Kidney (tissue), 13 donors: ENCODE measurements at regions not wholly inside any gene's neighbourhood (a gene's known extent, or its start where the extent isn't known, plus 50 kb on each side); places are given as distances from the start of the nearest gene placed in this dataset.

Experiments used
- DNase-seq, 5 donors: peaks; one replicate each; pipeline ENCODE4 v3.0.0-alpha.2; 2013 to 2020
- FAIRE-seq: peaks from 2 replicates; lab custom pipeline; 2012; peaks lifted over from hg19 to GRCh38; lab: Jason Lieb, UNC
- H3K27ac ChIP-seq, 2 donors: one replicate each; pipeline ENCODE4 v1.7.0; 2013; ENCODE audit warnings: low read depth in 2 of 2, low read length in 2 of 2, inconsistent platforms in 1 of 2
- H3K27me3 ChIP-seq: one replicate; pipeline ENCODE4 v1.7.1; 2013; ENCODE audit warnings: low read length, inconsistent platforms; ENCODE audit not compliant: control insufficient read depth, insufficient read depth
- H3K36me3 ChIP-seq, 3 donors: one replicate each; pipeline versions ENCODE4 v1.7.0 to v1.7.1; 2013; ENCODE audit warnings: low read length in 3 of 3, control low read depth in 1 of 3, inconsistent platforms in 1 of 3; ENCODE audit not compliant: insufficient read depth in 3 of 3, control insufficient read depth in 2 of 3
- H3K4me1 ChIP-seq, 3 donors: one replicate each; pipeline versions ENCODE4 v1.7.0 to v1.7.1; 2013; ENCODE audit warnings: low read length in 3 of 3, inconsistent platforms in 1 of 3, low read depth in 1 of 3; ENCODE audit not compliant: control insufficient read depth in 2 of 3, insufficient read depth in 2 of 3
- H3K4me3 ChIP-seq, 3 donors: one replicate each; pipeline versions ENCODE4 v1.7.0 to v1.8.1; 2013; ENCODE audit warnings: low read length in 3 of 3, control low read depth in 1 of 3, inconsistent platforms in 1 of 3
- H3K9ac ChIP-seq, 3 donors: one replicate each; pipeline versions ENCODE4 v1.7.0 to v1.7.1; 2013; ENCODE audit warnings: low read length in 3 of 3, control low read depth in 1 of 3, inconsistent platforms in 1 of 3
- H3K9me3 ChIP-seq, 3 donors: one replicate each; pipeline versions ENCODE4 v1.7.0 to v1.7.1; 2013; ENCODE audit warnings: low read length in 3 of 3, control low read depth in 1 of 3, inconsistent platforms in 1 of 3; ENCODE audit not compliant: control insufficient read depth in 2 of 3, insufficient read depth in 1 of 3
- intact Hi-C: fragments of 100-400 bp; cut with DNase I; formaldehyde crosslinking; loops from one replicate; pipeline ENCODE4 v1.11.1; 2022
- TF ChIP-seq, protein P1 (sequence below): IDR thresholded peaks from 3 replicates; pipeline ENCODE4 v1.5.1; 2012; ENCODE audit warnings: mild to moderate bottlenecking, moderate library complexity, borderline replicate concordance; ENCODE audit not compliant: insufficient read depth; ENCODE audit errors: extremely low read depth
- donor health status: control.
- donor health status: control.
- donor health status: control.
- donor health status: control.
- donor health status: control.
- donor health status: DM: yes; HTN: yes; CAD: no.
- donor health status: Normal renal cell carcinoma (clear cell type).

- FAIRE-seq, result no peak
- H3K4me1 ChIP-seq, result peaks cover 0 to 2% (median 0%) of the 10 kb centered on the region in 3 donors
- TF ChIP-seq, protein P1, sequence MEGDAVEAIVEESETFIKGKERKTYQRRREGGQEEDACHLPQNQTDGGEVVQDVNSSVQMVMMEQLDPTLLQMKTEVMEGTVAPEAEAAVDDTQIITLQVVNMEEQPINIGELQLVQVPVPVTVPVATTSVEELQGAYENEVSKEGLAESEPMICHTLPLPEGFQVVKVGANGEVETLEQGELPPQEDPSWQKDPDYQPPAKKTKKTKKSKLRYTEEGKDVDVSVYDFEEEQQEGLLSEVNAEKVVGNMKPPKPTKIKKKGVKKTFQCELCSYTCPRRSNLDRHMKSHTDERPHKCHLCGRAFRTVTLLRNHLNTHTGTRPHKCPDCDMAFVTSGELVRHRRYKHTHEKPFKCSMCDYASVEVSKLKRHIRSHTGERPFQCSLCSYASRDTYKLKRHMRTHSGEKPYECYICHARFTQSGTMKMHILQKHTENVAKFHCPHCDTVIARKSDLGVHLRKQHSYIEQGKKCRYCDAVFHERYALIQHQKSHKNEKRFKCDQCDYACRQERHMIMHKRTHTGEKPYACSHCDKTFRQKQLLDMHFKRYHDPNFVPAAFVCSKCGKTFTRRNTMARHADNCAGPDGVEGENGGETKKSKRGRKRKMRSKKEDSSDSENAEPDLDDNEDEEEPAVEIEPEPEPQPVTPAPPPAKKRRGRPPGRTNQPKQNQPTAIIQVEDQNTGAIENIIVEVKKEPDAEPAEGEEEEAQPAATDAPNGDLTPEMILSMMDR, result no peak
- no peaks in the 10 kb centered on the region for H3K9me3 ChIP-seq
- H3K27me3 ChIP-seq, result no peaks in the 10 kb centered on the region
- no peak overlapping the region for H3K27ac ChIP-seq
- no peaks in the 10 kb centered on the region for H3K36me3 ChIP-seq
- no peak for DNase-seq
- no peak overlapping the region for H3K4me3 ChIP-seq
- H3K9ac ChIP-seq, result no peak overlapping the region
- intact Hi-C loops, result no loop called here
These were observed 80.9 kb upstream of the CPEB4 start for GRCh38 chr5:173807181-173807655.

GRCh38 chr5:173808079-173808808, 79.9 kb upstream of the CPEB4 start:
- FAIRE-seq (no peak), DNase-seq (no peak)
- H3K27me3 ChIP-seq, result no peaks in the 10 kb centered on the region
- TF ChIP-seq, protein P1, result no peak
- H3K27ac ChIP-seq, result no peak overlapping the region
- no peaks in the 10 kb centered on the region for H3K36me3 ChIP-seq
- no peaks in the 10 kb centered on the region for H3K9me3 ChIP-seq
- H3K4me3 ChIP-seq, result no peak overlapping the region
- intact Hi-C loops, result no loop called here
- H3K4me1 ChIP-seq, result peaks cover 0 to 2% (median 0%) of the 10 kb centered on the region in 3 donors
- H3K9ac ChIP-seq, result no peak overlapping the region

GRCh38 chr5:173809014-173809413, 79.1 kb upstream of the CPEB4 start:
- no peak overlapping the region for H3K4me3 ChIP-seq
- H3K27me3 ChIP-seq, result no peaks in the 10 kb centered on the region
- FAIRE-seq (no peak), DNase-seq (no peak)
- no peak overlapping the region for H3K9ac ChIP-seq
- intact Hi-C loops, result no loop called here
- H3K27ac ChIP-seq, result no peak overlapping the region
- no peaks in the 10 kb centered on the region for H3K36me3 ChIP-seq
- TF ChIP-seq, protein P1, result no peak
- H3K4me1 ChIP-seq, result peaks cover 0 to 2% (median 0%) of the 10 kb centered on the region in 3 donors
- H3K9me3 ChIP-seq, result no peaks in the 10 kb centered on the region
